ENCODE measurements at regions not wholly inside any gene's neighbourhood (a gene's known extent, or its start where the extent isn't known, plus 50 kb on each side); places are given as distances from the start of the nearest gene placed in this dataset.

DNA sequence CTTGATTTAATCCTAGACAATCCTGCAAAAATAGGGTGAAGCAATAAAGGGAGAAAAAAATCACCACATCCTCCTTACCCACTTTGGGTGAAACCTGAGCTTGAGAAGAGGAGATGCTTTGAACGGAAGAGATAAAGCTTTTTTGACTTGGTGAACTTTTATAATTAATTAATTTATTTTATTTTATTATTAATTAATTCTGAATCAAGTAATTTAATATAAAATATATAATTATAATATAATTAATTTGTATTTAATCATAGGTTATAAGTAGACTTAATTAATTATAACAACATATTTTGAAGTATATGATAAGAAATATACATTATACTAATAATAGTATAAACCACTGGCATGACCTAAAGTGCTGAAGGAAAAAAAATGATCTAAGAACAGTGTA, 2164.8 kb downstream of the LRRC4C start:
- DNase-seq (ENCODE audit: low read depth in 2 of 2) = no peak

DNA sequence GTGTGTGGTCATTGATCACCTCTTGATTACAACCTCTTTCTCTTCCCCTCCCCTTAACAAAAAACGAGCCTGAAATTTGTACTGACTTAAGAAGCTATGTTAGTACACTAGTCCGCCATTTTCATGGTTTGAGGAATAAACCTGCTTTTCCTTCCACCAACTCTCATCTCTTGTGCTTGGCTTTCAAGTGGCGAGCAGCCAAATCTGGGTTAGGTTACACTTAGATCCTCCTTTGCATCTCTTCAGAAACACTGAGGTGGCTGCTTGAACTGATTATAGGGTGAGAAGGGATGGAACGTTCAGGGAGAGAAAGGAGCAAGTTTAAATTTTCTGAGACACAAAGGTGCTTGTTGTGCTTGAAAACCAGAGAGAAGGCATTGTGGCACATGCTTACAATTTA, 2171.4 kb downstream of the LRRC4C start:
- DNase-seq (ENCODE audit: low read depth in 2 of 2) = no peak

DNA sequence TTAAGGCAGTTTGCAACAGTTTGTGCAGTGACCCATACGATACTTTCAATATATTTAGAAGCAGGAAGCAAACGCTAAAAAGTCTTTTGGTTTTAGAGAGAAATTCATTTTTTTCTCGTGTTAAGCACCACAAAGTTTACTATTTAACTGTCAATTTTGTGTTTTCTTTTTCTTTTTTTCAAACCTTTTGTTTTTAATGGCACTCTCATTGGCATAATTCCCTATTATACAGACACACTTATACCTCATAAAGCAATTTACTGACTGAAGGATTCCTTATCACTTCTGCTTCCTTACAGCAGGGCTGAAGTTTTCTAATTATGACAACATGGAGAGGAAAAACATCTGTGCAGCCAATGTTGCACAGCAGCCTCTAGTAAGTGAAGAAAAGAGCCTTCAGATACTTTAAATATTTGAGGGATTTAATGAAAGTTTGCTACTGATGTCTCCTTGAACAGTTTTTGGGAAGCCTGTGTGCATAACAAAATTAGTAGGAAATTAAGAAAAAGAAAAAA, 2191.2 kb downstream of the LRRC4C start:
- no peak for DNase-seq (ENCODE audit: low read depth in 2 of 2)

DNA sequence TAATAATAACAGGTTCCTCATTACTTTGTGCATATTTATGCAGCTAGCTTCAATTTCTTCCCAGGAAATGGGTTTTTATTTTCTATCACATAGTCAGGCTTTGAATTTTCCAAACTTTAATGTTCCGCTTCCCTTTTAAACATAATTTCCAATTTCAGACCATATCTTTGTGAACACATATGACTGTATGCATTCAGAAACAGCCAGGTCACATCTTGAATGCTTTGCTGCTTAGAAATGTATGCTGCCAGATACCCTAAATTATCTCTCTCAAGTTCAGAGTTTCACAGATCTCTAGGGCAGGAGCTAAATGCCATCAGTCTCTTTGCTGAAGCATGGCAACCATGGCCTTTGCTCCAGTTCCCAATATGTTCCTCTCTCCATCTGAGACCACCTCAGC, 2203.8 kb downstream of the LRRC4C start:
- no peak for DNase-seq (ENCODE audit: low read depth in 2 of 2)

DNA sequence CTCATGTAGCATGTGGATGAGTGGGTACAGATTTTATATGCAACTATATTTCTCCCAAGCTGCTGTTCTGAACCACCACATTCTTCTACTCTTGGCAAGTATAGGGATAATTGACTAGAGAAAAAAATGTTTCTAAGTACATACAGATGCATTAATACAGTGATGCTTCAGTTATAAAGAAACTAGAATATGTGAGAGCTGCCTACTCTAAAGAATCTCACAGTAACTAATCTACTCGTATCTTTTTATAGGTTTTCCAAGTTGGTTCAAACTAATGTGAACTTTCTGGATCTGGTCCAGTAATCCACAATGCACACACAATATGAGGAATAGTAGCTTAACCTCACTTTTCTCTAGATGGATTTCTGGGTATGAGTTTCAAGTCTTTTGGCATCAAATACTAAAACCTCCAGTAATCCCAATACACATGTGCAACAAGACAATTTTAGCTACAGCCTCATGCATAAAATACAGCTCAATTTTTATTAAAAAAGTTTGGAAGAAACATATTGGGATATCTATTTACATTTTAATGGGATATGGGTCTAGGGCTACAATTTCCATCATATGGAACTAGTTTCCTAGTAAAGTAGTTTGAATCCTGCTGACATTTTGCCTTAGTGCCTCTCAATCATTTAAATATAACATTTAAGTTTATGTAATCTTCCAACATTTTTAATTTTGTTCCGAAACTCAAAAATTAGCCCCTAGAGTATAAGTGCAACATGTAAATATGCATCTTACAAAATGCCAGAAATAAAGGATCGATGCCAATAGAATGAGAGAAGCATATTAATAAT, 2209.7 kb downstream of the LRRC4C start:
- DNase-seq (ENCODE audit: low read depth in 2 of 2) = no peak

DNA sequence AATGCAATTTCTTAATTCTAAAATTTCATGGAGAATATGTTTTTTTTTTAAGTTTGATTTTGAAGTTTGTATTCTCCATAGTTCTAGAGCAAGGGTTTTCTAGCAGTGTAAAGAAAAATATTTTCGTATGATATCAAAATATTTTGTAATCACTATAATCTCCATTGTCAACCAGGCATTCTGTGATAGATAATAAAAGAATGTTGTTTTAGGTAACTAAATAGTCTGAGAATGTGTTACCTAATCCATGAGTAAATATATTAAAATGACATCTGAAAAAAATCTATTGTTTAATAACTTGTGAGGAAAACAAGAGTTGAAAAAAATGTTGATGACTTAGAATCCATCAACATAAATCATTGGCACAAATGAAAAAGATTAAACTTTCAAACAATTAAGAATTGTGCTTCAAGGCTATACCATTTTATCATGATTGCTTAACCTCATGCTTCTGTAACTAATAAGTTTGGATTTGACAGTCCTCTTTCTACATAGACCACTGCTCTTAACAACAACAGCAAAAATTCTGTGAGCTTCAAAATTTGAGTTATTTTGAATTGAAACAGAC, 2211.8 kb downstream of the LRRC4C start:
- DNase-seq (ENCODE audit: low read depth in 2 of 2) = no peak

DNA sequence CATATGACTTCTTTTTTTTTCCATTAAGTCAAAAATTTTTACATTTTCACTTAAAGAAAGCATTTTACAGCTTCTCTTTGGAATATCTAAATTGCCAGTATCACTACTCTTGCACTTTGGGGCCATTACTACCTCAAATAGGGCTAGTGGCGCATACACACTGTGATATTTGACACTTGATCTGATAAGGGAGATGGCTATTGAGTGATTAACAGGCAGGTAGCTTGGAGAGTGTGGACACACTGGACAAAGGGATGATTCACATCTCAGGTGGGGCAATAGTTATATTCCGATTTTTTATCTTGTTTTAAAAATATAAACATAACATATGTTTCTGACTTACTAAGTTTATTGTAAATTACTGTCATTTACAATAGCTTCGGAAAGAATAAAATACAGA, 2219.9 kb downstream of the LRRC4C start:
- DNase-seq (ENCODE audit: low read depth in 2 of 2) = no peak

DNA sequence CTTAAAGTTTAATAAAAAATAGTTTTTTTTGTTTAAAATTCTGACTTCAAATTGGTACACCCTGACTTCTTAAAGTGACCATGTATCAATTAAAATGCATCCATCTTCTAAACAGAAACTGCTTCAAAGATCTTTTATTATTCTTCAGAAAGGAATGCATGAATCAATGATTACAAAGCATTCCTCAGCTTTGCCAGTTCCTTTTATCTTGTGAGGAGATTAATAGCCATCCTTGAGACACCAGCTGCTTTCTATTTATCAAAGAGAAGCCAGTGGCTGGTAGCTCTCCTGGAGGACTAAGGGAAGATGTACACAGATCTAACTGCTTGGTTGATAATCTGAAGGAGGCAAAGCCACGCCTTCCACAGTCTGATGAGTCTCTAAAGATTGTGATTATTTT, 2222.5 kb downstream of the LRRC4C start:
- DNase-seq (ENCODE audit: low read depth in 2 of 2) = no peak

DNA sequence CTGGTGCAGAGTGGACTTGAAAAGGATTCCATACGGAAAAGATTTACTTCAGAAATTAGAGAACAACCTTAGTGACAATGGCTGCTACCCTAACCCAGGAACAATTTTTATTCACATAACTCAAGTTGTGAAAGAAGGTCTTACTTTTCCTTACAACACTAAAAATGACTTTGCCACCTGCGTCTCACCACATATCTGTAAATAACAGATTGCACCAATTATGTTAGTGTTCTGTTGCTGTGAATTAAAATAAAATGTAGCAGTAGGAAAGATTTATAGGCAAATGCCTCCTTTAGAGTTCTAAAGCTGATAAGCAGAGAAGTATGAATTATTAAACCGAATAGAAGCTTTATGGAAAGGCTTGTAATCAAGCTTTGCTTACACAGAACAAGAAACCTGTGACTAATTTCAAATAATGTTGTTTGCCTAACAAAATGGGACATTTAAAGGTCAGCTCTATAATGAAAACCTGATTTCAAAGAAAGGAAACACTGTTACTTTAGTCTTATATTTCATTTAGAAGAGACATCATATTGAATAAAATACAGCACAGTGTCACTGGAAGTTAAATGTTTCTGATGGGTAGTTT, 2237.8 kb downstream of the LRRC4C start:
- no peak for DNase-seq (ENCODE audit: low read depth in 2 of 2)

DNA sequence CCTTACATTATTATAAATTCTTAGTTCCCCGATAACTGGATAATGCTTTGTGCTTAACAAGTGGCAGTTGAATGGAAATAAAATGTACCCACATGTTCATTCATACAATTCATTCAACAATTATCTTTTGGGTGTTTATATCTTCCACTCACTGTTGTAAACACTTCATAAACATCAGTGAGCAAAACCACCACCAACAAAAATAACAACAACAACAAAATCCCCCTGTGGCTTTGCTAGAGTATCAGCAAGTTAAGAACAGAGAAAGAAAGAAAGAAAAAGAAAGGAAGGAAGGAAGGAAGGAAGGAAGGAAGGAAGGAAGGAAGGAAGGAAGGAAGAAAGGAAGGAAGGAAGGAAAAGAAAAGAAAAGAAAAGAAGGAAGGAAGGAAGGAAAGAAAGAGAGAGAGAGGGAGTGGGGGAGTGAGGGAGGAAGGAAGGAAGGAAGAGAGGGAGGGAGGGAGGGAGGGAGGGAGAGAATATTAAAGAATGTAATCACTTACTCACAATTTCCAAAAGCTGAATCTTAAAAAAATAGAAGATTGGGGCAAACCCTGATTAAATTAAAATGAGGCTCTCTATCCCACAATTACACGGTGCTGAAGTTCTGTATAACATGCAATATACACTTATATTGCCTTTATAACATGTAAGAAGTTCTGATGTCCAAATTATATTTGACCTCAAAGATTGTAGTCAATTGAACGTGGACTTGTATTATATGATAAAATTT, 2238.8 kb downstream of the LRRC4C start:
- no peak for DNase-seq (ENCODE audit: low read depth in 2 of 2)

DNA sequence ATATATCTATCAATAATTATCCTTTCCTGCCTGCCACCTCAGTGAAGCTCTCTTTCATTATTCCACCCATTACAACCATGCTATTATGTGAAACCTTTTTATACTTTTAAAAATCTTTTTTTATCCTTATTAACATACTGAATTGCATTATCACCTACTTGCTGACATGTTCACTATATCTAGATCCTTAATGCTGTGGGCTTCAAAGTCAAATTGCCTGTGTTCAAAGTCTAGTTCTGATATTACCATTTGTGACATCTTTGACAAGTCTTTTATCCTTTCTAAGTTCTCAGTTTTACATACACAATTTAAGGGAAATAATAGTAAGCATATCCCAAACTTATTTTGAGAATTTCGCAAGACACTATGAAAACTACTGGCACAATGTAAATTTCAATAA, 2239.4 kb downstream of the LRRC4C start:
- no peak for DNase-seq (ENCODE audit: low read depth in 2 of 2)

DNA sequence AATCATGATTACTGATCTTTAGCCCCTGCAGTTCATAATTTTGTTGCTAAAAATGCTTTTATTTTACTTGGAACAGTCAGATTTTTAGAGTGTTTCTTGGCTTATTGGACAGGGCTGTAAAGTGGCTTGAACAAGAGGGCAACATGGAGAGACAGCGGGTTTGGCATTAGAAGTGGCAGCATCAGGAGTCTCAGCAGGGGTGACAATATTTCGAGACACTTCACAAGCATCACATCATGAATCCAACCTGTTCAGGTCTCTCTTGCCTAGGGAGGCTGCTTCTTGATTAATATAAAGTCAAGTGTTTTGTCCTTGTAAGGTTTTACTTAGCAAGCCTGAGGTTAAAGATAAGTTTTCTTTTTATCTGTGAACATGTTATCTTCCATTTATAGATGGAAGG, 2249.5 kb downstream of the LRRC4C start:
- no peak for DNase-seq (ENCODE audit: low read depth in 2 of 2)

DNA sequence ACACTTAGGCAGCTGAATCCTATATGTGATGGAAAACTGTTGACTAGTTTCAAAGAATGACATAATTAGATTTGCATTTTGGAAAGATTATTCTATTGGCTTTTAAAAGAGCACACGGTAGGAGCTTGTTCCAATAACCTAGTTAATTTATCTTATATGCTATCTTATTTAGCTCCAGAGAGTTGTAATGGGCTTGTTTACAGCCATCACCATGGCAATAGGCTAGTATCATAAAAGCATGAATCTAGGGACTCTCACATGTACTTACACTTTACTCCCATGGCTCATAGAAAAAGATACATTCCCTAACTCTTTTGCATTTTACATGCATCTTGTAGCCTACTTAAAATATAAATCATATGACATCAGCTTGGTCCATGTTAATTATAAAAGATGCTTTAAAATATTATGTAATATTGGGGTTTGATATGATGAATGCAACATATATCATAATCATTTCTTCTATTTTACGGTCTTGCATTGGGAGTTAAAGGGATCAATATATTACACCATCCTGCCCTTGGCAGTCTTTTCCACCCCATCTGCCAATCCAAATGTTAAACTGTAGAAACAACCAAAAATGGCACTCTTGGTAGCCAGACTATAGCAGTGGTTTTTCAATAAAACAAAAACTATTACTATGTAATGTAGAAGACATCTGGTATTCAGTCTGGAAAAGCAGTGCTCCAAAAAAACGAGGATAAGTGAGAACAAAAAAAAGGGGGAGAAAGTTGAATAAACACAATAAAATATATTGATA, 2254.0 kb downstream of the LRRC4C start:
- DNase-seq (ENCODE audit: low read depth in 2 of 2) = no peak

DNA sequence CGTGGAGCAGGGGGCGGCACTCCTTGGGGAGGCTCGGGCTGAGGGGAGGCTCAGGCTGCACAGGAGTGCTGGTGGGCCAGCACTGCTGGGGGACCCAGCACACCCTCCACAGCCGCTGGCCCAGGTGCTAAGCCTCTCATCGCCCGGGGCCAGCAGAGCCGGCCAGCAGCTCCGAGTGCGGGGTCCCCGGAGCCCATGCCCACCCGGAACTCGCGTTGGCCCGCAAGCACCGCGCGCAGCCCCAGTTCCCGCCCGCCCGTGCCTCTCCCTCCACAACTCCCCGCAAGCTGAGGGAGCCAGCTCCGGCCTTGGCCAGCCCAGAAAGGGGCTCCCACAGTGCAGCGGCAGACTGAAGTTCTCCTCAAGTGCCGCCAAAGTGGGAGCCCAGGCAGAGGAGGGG, 2266.8 kb downstream of the LRRC4C start:
- no peak for DNase-seq (ENCODE audit: low read depth in 2 of 2)

DNA sequence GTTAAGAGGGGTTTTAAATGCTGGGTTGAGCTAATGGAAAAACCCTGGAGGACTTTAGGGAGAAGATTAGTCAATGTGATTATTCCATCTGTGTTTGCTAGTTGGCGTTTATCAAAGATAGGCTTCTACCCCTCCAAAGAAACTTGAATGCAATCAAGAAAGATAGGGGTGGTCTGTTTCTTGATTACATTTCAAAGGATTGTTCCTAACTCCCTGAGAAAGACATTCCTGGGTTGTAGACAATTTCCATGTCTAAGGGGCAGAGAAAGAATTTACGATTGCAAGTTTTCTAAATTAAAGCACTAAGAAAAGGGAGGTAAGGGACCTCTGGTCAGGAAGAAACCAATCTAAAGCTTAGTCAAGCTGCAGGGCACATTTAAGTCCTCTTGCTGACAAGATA, 2268.7 kb downstream of the LRRC4C start:
- DNase-seq (ENCODE audit: low read depth in 2 of 2) = no peak

DNA sequence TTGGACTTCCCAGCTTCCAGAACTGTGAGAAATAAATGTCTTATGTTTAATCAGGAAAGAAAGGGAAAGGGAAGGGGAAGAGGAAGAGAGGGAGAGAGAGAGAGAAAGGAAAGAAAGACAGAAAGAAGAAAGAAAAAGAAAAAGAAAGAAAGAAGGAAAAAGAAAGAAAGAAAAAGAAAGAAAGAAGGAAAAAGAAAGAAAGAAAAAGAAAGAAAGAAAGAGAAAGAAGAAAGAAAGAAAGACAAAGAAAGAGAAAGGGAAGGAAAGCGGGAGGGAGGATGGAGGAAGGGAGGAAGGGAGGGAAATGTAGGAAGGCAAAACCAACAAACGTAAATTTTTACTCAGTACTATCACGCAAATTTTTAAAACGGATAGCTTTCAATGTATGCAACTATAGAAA, 2281.8 kb downstream of the LRRC4C start:
- no peak for DNase-seq (ENCODE audit: low read depth in 2 of 2)

DNA sequence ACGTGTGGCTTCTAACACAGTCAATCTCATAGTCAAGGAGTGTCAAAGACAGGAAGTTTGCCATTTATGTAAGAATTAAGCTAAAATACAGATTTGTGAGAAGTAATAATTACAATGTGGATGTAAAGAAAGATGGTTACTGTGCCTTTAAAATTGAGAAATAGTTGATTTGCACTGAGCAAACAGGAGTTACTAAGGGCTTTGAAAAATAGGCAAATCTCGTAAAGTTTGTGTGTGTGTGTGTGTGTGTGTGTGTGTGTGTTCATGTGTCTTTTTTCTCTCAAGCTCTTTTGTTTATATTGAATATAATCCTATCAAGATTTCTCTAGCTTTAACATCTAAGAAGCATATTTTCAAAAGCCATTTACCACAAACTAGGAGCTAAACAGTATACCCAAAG, 2284.5 kb downstream of the LRRC4C start:
- no peak for DNase-seq (ENCODE audit: low read depth in 2 of 2)

DNA sequence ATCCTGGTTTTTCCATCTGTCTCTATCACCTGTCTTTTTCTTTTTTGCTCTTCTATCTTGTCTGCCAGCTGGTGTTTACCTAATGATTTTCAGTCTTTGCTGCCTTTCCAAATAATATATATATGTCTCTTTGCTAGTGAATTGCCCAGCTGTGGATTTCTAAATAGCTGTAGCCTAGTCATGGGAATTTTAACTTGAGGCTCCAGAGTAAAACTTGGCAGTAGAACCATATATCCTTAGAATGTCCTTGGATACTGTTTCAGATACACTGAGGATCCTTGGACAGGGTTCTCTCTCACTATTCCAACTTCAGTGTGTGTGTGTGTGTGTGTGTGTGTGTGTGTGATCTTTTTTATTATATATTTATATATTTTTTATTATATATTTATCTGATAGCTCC, 2285.3 kb downstream of the LRRC4C start:
- DNase-seq (ENCODE audit: low read depth in 2 of 2) = no peak

DNA sequence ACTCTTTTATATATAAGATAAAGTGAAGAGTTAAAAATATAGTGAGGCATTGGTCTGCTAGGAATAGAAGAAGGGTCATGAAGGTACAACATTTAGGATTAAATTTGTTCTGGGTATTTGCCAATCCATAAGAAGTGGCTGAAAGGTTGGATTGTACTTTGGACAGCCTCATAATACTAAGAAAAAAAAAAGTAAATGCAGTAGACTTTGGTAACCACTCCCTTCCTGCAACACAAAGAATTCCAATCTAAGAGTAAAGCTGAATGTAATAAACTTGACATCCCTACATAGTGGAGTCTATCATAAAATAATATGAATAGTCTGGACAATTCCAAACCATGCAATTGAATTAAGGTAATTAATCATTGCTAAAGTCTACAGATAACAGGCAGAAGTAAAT, 2294.4 kb downstream of the LRRC4C start:
- DNase-seq (ENCODE audit: low read depth in 2 of 2) = no peak

DNA sequence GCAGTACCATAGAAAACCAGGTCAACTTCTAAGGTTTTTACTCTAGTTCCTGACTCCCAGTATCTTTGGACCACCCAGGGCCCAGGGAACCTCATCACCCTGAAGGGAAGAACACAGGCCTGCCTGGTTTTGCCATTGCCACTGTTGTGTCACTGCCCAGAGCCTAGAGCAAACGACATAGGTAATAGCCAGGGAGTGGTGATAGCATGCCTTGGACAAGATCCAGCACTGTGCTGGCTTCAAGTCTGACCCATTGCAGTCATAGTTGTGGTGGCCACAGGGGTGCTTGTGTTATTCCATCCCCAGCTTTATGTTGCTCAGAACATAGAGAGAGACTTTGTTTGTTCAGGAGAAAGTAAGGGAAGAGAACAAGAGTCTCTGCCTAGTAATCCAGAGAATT, 2310.2 kb downstream of the LRRC4C start:
- DNase-seq (ENCODE audit: low read depth in 2 of 2) = no peak

DNA sequence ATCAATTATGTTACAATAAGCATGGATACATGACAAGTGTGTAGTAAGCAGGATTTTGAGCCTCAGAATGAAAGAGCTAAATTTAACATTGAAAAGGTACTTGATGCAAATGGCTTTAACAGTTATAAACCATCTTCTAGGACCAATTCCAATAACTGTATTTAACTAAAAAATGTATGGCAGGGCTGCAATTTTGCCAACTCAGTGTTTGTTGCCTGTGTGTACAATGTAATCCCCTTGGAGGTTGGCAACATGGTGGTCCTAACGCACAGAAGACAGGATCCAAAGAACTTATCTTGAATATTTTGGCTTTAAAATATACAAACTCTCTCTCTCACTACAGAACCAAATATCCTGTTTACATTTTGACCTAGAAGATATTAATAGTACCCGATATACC, 2314.1 kb downstream of the LRRC4C start:
- no peak for DNase-seq (ENCODE audit: low read depth in 2 of 2)
